DND-41 (cell line): ENCODE measurements at regions not wholly inside any gene's neighbourhood (a gene's known extent, or its start where the extent isn't known, plus 50 kb on each side); places are given as distances from the start of the nearest gene placed in this dataset.

Source experiments
- ATAC-seq: fragments of 200-7000 bp; cut with Tn5 transposase; 3 replicates; pipeline ENCODE4 v1.9.1; 2021; ENCODE audit warnings: low read depth; ENCODE audit not compliant: insufficient read depth
- DNase-seq: peaks from one replicate; pipeline ENCODE4 v3.0.0-alpha.2; 2020
- H2AFZ ChIP-seq: 2 replicates; pipeline ENCODE4 v1.6.0; 2012; ENCODE audit warnings: low read depth, low read length
- H3K27ac ChIP-seq: 2 replicates; pipeline ENCODE4 v1.5.1; 2012; ENCODE audit warnings: low read length, inconsistent platforms
- H3K27me3 ChIP-seq: fragments of 200-600 bp; sonication (generic); 2 replicates; pipeline ENCODE4 v1.6.0; 2012; ENCODE audit warnings: low read length, mild to moderate bottlenecking, inconsistent platforms; ENCODE audit not compliant: insufficient read depth, poor library complexity
- H3K36me3 ChIP-seq: 2 replicates; pipeline ENCODE4 v1.5.1; 2012; ENCODE audit warnings: low read length, inconsistent platforms; ENCODE audit not compliant: insufficient read depth
- H3K4me1 ChIP-seq: 2 replicates; pipeline ENCODE4 v1.5.1; 2012; ENCODE audit warnings: mild to moderate bottlenecking, low read length; ENCODE audit not compliant: insufficient read depth
- H3K4me2 ChIP-seq: 2 replicates; pipeline ENCODE4 v1.6.0; 2012; ENCODE audit warnings: mild to moderate bottlenecking, moderate library complexity, low read length, inconsistent platforms; ENCODE audit not compliant: insufficient read depth
- H3K4me3 ChIP-seq, 2 experiments: fragments of 200-600 bp in 1 of 2; shearing (Covaris generic) in 1 of 2; 2 replicates each; pipeline ENCODE4 v1.5.1; 2012 to 2016; ENCODE audit warnings: inconsistent platforms in 2 of 2, low read length in 2 of 2, mild to moderate bottlenecking in 2 of 2, low read depth in 1 of 2, moderate library complexity in 1 of 2
- H3K79me2 ChIP-seq: 2 replicates; pipeline ENCODE4 v1.6.0; 2012; ENCODE audit warnings: low read length, inconsistent platforms; ENCODE audit not compliant: insufficient read depth
- H3K9ac ChIP-seq: 2 replicates; pipeline ENCODE4 v1.6.0; 2012; ENCODE audit warnings: low read depth, mild to moderate bottlenecking, inconsistent platforms, low read length, moderate library complexity
- H3K9me3 ChIP-seq: 2 replicates; pipeline ENCODE4 v1.5.1; 2012; ENCODE audit warnings: low read length, moderate library complexity, mild to moderate bottlenecking, inconsistent platforms; ENCODE audit not compliant: insufficient read depth, severe bottlenecking
- H4K20me1 ChIP-seq: 2 replicates; pipeline ENCODE4 v1.6.0; 2012; ENCODE audit warnings: low read length; ENCODE audit not compliant: insufficient read depth
- CTCF ChIP-seq: IDR thresholded peaks from 2 replicates; pipeline ENCODE4 v1.5.1; 2012; ENCODE audit warnings: borderline replicate concordance, low read length, moderate library complexity, mild to moderate bottlenecking; ENCODE audit not compliant: poor library complexity, severe bottlenecking; ENCODE audit errors: extremely low read depth
- EZH2 ChIP-seq: IDR thresholded peaks from 3 replicates; pipeline ENCODE4 v1.6.1; 2012; ENCODE audit warnings: borderline replicate concordance, low read depth, mild to moderate bottlenecking, moderate library complexity, low read length, inconsistent platforms; ENCODE audit not compliant: severe bottlenecking

DNA sequence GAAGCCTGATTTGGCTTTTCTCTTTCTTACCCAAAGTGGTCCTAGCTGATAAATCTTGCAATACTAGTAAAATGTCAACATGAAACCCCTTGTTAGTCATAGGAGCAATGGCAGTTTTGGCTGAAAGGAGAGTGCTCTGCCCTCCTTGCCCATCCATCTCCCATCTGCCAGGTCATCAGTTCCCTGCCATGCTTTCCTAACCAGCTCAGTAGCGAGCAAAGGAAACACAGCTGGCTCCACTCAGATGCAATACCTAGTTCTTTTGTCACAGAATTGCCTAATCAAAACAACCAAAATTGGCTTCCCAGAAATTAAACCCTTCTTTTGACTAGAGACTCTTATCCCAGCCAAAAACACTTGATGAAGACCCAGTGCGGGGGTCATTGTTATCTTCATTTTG is 733.0 kb downstream of the CCSER2 start:
- Histone ChIP-seq H3K27me3 (no peaks in the 10 kb centered on the region), H3K27ac (no peak overlapping the region), H3K9me3 (no peaks in the 10 kb centered on the region), H3K4me2 (no peak overlapping the region), H3K9ac (no peak overlapping the region), H3K4me1 (no peaks in the 10 kb centered on the region), H3K79me2 (no peaks in the 10 kb centered on the region), H2AFZ (no peak overlapping the region), H4K20me1 (no peaks in the 10 kb centered on the region), H3K36me3 (no peaks in the 10 kb centered on the region), H3K4me3 (no peak overlapping the region)
- TF ChIP-seq EZH2 = no peak
- no peak for TF ChIP-seq CTCF
- no peak for DNase-seq
- no peak for ATAC-seq

GRCh38 chr10:85067955-85068354 is 739.6 kb downstream of the CCSER2 start:
- no peak overlapping the region for H3K4me2 ChIP-seq
- H3K4me3 ChIP-seq = no peak overlapping the region
- no peaks in the 10 kb centered on the region for H3K4me1 ChIP-seq
- no peaks in the 10 kb centered on the region for H3K27me3 ChIP-seq
- no peak for ATAC-seq
- no peaks in the 10 kb centered on the region for H4K20me1 ChIP-seq
- no peak overlapping the region for H3K27ac ChIP-seq
- H3K36me3 ChIP-seq = no peaks in the 10 kb centered on the region
- no peaks in the 10 kb centered on the region for H3K9me3 ChIP-seq
- H2AFZ ChIP-seq = no peak overlapping the region
- no peak for TF ChIP-seq CTCF
- no peak for TF ChIP-seq EZH2
- no peak for DNase-seq
- no peaks in the 10 kb centered on the region for H3K79me2 ChIP-seq
- H3K9ac ChIP-seq = no peak overlapping the region

GRCh38 chr10:85080934-85081333 is 752.5 kb downstream of the CCSER2 start:
- no peaks in the 10 kb centered on the region for H3K27me3 ChIP-seq
- H3K79me2 ChIP-seq = no peaks in the 10 kb centered on the region

More at GRCh38 chr10:85080934-85081333, 752.5 kb downstream of the CCSER2 start:
- no peaks in the 10 kb centered on the region for H4K20me1 ChIP-seq
- no peak for TF ChIP-seq CTCF
- TF ChIP-seq EZH2 = no peak
- no peaks in the 10 kb centered on the region for H3K36me3 ChIP-seq
- ATAC-seq (no peak), DNase-seq (no peak)
- no peak overlapping the region for H3K4me2 ChIP-seq
- H3K9me3 ChIP-seq = no peaks in the 10 kb centered on the region
- H2AFZ ChIP-seq = no peak overlapping the region
- H3K27ac ChIP-seq = no peak overlapping the region
- no peaks in the 10 kb centered on the region for H3K4me1 ChIP-seq
- no peak overlapping the region for H3K9ac ChIP-seq
- no peak overlapping the region for H3K4me3 ChIP-seq
